Astrocyte of the cerebellum (primary cell): ENCODE measurements at regions not wholly inside any gene's neighbourhood (a gene's known extent, or its start where the extent isn't known, plus 50 kb on each side); places are given as distances from the start of the nearest gene placed in this dataset.

Experiments
- DNase-seq: peaks from one replicate; pipeline ENCODE4 v3.0.0-alpha.2; 2011; ENCODE audit warnings: low read depth
- H3K4me3 ChIP-seq: 2 replicates; pipeline ENCODE4 v1.5.1; 2011; ENCODE audit warnings: mild to moderate bottlenecking, low read depth, low read length, moderate library complexity
- in situ Hi-C: cut with HindIII; loops from 2 replicates; pipeline ENCODE4 v1.10.0; 2017; ENCODE audit warnings: low sequenced_read_pairs
- TF ChIP-seq, protein P1 (sequence below): IDR thresholded peaks from 2 replicates; pipeline ENCODE4 v1.5.1; 2012; ENCODE audit warnings: low read length, low read depth, moderate library complexity, mild to moderate bottlenecking; ENCODE audit errors: missing control alignments

- TF ChIP-seq, protein P1, sequence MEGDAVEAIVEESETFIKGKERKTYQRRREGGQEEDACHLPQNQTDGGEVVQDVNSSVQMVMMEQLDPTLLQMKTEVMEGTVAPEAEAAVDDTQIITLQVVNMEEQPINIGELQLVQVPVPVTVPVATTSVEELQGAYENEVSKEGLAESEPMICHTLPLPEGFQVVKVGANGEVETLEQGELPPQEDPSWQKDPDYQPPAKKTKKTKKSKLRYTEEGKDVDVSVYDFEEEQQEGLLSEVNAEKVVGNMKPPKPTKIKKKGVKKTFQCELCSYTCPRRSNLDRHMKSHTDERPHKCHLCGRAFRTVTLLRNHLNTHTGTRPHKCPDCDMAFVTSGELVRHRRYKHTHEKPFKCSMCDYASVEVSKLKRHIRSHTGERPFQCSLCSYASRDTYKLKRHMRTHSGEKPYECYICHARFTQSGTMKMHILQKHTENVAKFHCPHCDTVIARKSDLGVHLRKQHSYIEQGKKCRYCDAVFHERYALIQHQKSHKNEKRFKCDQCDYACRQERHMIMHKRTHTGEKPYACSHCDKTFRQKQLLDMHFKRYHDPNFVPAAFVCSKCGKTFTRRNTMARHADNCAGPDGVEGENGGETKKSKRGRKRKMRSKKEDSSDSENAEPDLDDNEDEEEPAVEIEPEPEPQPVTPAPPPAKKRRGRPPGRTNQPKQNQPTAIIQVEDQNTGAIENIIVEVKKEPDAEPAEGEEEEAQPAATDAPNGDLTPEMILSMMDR, result no peak
- DNase-seq, result peak; percentile 61
- in situ Hi-C loops, result no loop called here
- no peak overlapping the region for H3K4me3 ChIP-seq
These were observed 65.4 kb upstream of the NABP1 start for GRCh38 chr2:191612496-191612895.

DNA sequence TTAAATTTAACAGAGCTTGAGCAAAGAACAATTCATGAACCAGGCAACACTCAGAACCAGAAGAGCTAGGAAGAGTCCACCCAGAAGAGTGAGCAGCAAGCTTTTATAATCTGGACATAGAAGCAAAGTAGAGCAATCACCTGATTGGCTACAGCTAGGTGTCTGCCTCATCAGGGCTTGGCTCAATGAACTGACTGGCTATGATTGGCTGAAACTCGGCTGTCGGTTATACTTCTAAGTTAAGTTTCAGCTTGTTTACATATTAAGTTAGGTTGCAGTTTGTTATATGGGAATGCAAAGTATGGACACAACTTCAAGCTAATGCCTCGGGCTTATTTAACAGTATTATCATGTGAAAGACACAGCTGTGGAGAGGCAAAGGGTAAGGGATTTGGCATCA lies 63.2 kb upstream of the NABP1 start:
- TF ChIP-seq, protein P1, result no peak
- in situ Hi-C loops, result no loop called here
- no peak for DNase-seq
- no peak overlapping the region for H3K4me3 ChIP-seq

DNA sequence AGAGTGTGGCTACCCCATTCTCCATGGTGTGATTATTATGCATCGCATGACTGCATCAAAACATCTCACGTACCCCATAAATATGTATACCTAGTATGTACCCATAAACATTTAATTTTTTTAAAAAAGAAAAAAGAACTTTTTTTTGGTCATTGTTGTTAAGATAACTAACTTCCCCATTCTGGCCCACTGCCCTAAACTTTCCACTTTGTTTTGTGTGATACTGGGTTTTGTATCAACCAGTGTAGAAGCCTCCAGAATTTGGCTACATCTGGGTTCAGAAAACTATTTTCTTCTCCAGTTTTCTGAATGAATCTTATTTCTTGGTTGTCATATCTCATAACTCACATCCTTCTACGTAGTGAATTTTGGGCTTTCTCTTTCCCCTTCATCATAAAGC lies 62.3 kb upstream of the NABP1 start:
- no peak for DNase-seq
- no peak overlapping the region for H3K4me3 ChIP-seq
- TF ChIP-seq, protein P1, result no peak
- in situ Hi-C loops, result no loop called here

GRCh38 chr2:191617575-191617974 lies 60.4 kb upstream of the NABP1 start:
- no peak overlapping the region for H3K4me3 ChIP-seq
- no peak for DNase-seq
- in situ Hi-C loops, result no loop called here
- TF ChIP-seq, protein P1, result no peak

- TF ChIP-seq, protein P1, result no peak
- in situ Hi-C loops, result no loop called here
- no peak overlapping the region for H3K4me3 ChIP-seq
- DNase-seq, result no peak
These were observed 59.7 kb upstream of the NABP1 start for GRCh38 chr2:191618046-191618780.

DNA sequence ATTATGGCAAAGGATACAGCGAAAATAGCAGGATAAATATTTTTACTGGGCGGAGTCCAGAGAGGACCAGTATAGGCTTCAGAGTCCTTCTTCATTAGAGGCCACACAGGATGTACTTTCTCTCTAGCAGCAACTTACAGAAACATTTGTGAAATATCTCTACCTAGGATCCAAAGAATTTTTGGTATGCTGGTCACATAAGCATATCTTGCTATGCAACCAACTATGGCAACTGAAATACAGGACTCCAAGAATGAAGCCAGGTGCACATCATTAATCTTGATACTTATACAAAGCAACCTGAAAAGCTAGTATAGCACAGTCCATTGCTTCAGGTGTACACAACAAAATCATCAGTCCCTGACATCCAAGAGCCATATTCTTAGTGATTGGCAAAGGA lies 59.1 kb upstream of the NABP1 start:
- TF ChIP-seq, protein P1, result no peak
- in situ Hi-C loops, result no loop called here
- no peak overlapping the region for H3K4me3 ChIP-seq
- no peak for DNase-seq
